ENCODE measurements at regions not wholly inside any gene's neighbourhood (a gene's known extent, or its start where the extent isn't known, plus 50 kb on each side); places are given as distances from the start of the nearest gene placed in this dataset.

- TF ChIP-seq POLR2AphosphoS5 (IDR thresholded peaks at IDR 0.05; ENCODE audit: low read depth, low read length), result no peak
- TF ChIP-seq POLR2A (IDR thresholded peaks at IDR 0.05; ENCODE audit: low read depth, low read length), result no peak
- TF ChIP-seq TAF1 (IDR thresholded peaks at IDR 0.05; ENCODE audit: low read depth, low read length), result no peak
- TF ChIP-seq SPI1 (IDR thresholded peaks at IDR 0.05; ENCODE audit: low read depth, low read length), result no peak
Observed at GRCh38 chr13:54489359-54489758, 1460.7 kb downstream of the OLFM4 start.
